ENCODE measurements at regions not wholly inside any gene's neighbourhood (a gene's known extent, or its start where the extent isn't known, plus 50 kb on each side); places are given as distances from the start of the nearest gene placed in this dataset.

DNA sequence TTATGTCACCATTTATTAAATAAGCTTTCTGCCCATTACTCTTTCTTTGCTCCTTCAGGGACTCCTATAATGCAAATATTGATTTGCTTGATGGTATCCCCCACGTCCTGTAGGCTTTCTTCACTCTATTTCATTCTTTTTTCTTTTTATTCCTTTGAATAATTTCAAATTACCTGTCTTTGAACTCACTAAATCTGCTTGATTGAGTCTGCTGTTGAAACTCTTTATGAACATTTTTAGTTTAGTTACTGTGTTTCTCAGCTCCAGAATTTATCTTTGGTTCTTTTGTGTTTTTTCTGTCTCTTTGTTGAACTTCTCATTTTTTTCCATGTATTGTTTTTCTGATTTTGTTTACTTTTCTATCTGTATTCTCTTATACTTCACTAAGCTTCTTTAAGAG is 254.4 kb upstream of the CCL2 start:
- TF ChIP-seq CREB1 (IDR thresholded peaks at IDR 0.05; ENCODE audit: low read depth) (no peak), NBN (IDR thresholded peaks at IDR 0.05) (no peak), ZNF274 (IDR thresholded peaks at IDR 0.05; ENCODE audit: insufficient read depth, insufficient read length) (no peak), YY1 (IDR thresholded peaks at IDR 0.05; ENCODE audit: low read depth, low read length) (no peak), POLR2A (IDR thresholded peaks at IDR 0.05; ENCODE audit: low read depth, low read length) (no peak), POLR2AphosphoS5 (IDR thresholded peaks at IDR 0.05; ENCODE audit: low read length) (no peak), SUZ12 (IDR thresholded peaks at IDR 0.05; ENCODE audit: unreplicated experiment) (no peak)
- TF ChIP-seq, protein P1, sequence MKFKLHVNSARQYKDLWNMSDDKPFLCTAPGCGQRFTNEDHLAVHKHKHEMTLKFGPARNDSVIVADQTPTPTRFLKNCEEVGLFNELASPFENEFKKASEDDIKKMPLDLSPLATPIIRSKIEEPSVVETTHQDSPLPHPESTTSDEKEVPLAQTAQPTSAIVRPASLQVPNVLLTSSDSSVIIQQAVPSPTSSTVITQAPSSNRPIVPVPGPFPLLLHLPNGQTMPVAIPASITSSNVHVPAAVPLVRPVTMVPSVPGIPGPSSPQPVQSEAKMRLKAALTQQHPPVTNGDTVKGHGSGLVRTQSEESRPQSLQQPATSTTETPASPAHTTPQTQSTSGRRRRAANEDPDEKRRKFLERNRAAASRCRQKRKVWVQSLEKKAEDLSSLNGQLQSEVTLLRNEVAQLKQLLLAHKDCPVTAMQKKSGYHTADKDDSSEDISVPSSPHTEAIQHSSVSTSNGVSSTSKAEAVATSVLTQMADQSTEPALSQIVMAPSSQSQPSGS (IDR thresholded peaks at IDR 0.05; ENCODE audit: low read length): no peak
- TF ChIP-seq, protein P2, sequence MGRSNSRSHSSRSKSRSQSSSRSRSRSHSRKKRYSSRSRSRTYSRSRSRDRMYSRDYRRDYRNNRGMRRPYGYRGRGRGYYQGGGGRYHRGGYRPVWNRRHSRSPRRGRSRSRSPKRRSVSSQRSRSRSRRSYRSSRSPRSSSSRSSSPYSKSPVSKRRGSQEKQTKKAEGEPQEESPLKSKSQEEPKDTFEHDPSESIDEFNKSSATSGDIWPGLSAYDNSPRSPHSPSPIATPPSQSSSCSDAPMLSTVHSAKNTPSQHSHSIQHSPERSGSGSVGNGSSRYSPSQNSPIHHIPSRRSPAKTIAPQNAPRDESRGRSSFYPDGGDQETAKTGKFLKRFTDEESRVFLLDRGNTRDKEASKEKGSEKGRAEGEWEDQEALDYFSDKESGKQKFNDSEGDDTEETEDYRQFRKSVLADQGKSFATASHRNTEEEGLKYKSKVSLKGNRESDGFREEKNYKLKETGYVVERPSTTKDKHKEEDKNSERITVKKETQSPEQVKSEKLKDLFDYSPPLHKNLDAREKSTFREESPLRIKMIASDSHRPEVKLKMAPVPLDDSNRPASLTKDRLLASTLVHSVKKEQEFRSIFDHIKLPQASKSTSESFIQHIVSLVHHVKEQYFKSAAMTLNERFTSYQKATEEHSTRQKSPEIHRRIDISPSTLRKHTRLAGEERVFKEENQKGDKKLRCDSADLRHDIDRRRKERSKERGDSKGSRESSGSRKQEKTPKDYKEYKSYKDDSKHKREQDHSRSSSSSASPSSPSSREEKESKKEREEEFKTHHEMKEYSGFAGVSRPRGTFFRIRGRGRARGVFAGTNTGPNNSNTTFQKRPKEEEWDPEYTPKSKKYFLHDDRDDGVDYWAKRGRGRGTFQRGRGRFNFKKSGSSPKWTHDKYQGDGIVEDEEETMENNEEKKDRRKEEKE (IDR thresholded peaks at IDR 0.05): no peak
- TF ChIP-seq, protein P3, sequence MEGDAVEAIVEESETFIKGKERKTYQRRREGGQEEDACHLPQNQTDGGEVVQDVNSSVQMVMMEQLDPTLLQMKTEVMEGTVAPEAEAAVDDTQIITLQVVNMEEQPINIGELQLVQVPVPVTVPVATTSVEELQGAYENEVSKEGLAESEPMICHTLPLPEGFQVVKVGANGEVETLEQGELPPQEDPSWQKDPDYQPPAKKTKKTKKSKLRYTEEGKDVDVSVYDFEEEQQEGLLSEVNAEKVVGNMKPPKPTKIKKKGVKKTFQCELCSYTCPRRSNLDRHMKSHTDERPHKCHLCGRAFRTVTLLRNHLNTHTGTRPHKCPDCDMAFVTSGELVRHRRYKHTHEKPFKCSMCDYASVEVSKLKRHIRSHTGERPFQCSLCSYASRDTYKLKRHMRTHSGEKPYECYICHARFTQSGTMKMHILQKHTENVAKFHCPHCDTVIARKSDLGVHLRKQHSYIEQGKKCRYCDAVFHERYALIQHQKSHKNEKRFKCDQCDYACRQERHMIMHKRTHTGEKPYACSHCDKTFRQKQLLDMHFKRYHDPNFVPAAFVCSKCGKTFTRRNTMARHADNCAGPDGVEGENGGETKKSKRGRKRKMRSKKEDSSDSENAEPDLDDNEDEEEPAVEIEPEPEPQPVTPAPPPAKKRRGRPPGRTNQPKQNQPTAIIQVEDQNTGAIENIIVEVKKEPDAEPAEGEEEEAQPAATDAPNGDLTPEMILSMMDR (IDR thresholded peaks at IDR 0.05 in 2 of 3, conservative IDR thresholded peaks at IDR 0.05 in 1 of 3; ENCODE audit: control insufficient read depth in 2 of 3, extremely low read depth in 1 of 3, insufficient read depth in 1 of 3, low read depth in 3 of 3, low read length in 3 of 3): no peak

Data from GM12878 (cell line).